ENCODE measurements at regions not wholly inside any gene's neighbourhood (a gene's known extent, or its start where the extent isn't known, plus 50 kb on each side); places are given as distances from the start of the nearest gene placed in this dataset.

- H3K9me3 ChIP-seq, result no peaks in the 10 kb centered on the region
- H3K4me1 ChIP-seq, result no peaks in the 10 kb centered on the region
- no peak overlapping the region for H3K4me3 ChIP-seq
- intact Hi-C loops (cut with DNase I), result no loop called here
- TF ChIP-seq POLR2AphosphoS5 (IDR thresholded peaks at IDR 0.05; ENCODE audit: insufficient read depth in 1 of 2, low read depth in 1 of 2), result no peak
- TF ChIP-seq, protein P1, sequence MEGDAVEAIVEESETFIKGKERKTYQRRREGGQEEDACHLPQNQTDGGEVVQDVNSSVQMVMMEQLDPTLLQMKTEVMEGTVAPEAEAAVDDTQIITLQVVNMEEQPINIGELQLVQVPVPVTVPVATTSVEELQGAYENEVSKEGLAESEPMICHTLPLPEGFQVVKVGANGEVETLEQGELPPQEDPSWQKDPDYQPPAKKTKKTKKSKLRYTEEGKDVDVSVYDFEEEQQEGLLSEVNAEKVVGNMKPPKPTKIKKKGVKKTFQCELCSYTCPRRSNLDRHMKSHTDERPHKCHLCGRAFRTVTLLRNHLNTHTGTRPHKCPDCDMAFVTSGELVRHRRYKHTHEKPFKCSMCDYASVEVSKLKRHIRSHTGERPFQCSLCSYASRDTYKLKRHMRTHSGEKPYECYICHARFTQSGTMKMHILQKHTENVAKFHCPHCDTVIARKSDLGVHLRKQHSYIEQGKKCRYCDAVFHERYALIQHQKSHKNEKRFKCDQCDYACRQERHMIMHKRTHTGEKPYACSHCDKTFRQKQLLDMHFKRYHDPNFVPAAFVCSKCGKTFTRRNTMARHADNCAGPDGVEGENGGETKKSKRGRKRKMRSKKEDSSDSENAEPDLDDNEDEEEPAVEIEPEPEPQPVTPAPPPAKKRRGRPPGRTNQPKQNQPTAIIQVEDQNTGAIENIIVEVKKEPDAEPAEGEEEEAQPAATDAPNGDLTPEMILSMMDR (IDR thresholded peaks at IDR 0.05), result no peak
- no peak for TF ChIP-seq POLR2A (IDR thresholded peaks at IDR 0.05)
- no peaks in the 10 kb centered on the region for H3K27me3 ChIP-seq
- H3K36me3 ChIP-seq, result no peaks in the 10 kb centered on the region
- no peak overlapping the region for H3K27ac ChIP-seq
- DNase-seq (ENCODE audit: extremely low spot score in 2 of 2), result no peak
Observed at GRCh38 chr18:10090668-10091067, 176.9 kb downstream of the VAPA start.

DNA sequence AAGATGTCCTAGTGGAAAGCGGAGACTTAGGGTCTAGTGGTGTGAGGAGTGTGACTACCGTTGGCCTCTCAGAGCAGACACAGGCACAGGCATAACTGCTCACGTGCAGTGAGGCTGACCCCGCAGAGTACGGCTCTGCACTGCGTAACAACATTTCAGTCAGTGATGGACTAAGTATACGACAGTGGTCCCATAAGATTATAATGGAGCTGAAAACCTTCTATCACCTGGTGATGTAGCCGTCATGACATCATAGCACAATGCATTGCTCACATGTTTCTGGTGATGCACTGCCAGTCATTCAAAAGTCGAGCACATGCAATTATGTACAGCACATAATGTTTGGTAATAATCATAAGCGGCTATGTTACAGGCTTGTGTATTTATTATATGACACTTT is 179.6 kb downstream of the VAPA start:
- no peak overlapping the region for H3K4me3 ChIP-seq
- no peaks in the 10 kb centered on the region for H3K36me3 ChIP-seq
- intact Hi-C loops (cut with DNase I), result no loop called here
- no peaks in the 10 kb centered on the region for H3K27me3 ChIP-seq
- DNase-seq (ENCODE audit: extremely low spot score in 2 of 2), result no peak
- H3K9me3 ChIP-seq, result no peaks in the 10 kb centered on the region
- TF ChIP-seq POLR2AphosphoS5 (IDR thresholded peaks at IDR 0.05; ENCODE audit: insufficient read depth in 1 of 2, low read depth in 1 of 2) (no peak), POLR2A (IDR thresholded peaks at IDR 0.05) (no peak)
- TF ChIP-seq, protein P1 (IDR thresholded peaks at IDR 0.05), result no peak
- no peak overlapping the region for H3K27ac ChIP-seq
- no peaks in the 10 kb centered on the region for H3K4me1 ChIP-seq

- no peak overlapping the region for H3K4me3 ChIP-seq
- DNase-seq (ENCODE audit: extremely low spot score in 2 of 2), result no peak
- H3K9me3 ChIP-seq, result no peaks in the 10 kb centered on the region
- no peak overlapping the region for H3K27ac ChIP-seq
- H3K4me1 ChIP-seq, result no peaks in the 10 kb centered on the region
- H3K36me3 ChIP-seq, result no peaks in the 10 kb centered on the region
- TF ChIP-seq POLR2AphosphoS5 (IDR thresholded peaks at IDR 0.05; ENCODE audit: insufficient read depth in 1 of 2, low read depth in 1 of 2) (no peak), POLR2A (IDR thresholded peaks at IDR 0.05) (no peak)
- TF ChIP-seq, protein P1 (IDR thresholded peaks at IDR 0.05), result no peak
- intact Hi-C loops (cut with DNase I), result no loop called here
- H3K27me3 ChIP-seq, result no peaks in the 10 kb centered on the region
Observed at GRCh38 chr18:10094154-10094553, 180.3 kb downstream of the VAPA start.

GRCh38 chr18:10094655-10095054 is 180.8 kb downstream of the VAPA start:
- H3K36me3 ChIP-seq, result no peaks in the 10 kb centered on the region
- H3K27me3 ChIP-seq, result no peaks in the 10 kb centered on the region
- H3K4me3 ChIP-seq, result no peak overlapping the region
- TF ChIP-seq, protein P1 (IDR thresholded peaks at IDR 0.05), result no peak
- TF ChIP-seq POLR2AphosphoS5 (IDR thresholded peaks at IDR 0.05; ENCODE audit: insufficient read depth in 1 of 2, low read depth in 1 of 2) (no peak), POLR2A (IDR thresholded peaks at IDR 0.05) (no peak)
- H3K27ac ChIP-seq, result no peak overlapping the region
- no peaks in the 10 kb centered on the region for H3K9me3 ChIP-seq
- DNase-seq (ENCODE audit: extremely low spot score in 2 of 2), result no peak
- no peaks in the 10 kb centered on the region for H3K4me1 ChIP-seq
- intact Hi-C loops (cut with DNase I), result no loop called here

DNA sequence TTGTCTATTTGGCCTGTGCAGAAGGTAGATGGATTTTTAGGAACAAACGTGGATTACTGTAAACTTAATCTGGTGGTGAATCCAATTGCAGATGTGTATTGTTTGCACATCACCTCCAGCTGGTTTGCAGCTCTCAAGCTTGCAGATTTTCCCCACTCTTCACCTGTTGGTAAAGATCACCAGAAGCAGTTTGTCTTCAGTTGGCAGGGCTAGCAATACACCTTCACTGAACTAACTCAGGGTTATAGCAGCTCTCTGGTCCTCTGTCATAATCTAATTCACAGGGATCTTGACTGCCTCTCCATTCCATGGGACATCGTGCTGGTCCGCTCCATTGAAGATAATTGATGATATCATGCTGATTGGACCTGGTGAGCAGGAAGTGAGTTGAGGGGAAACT is 181.5 kb downstream of the VAPA start:
- no peaks in the 10 kb centered on the region for H3K4me1 ChIP-seq
- no peak for TF ChIP-seq POLR2A (IDR thresholded peaks at IDR 0.05)
- TF ChIP-seq, protein P1 (IDR thresholded peaks at IDR 0.05), result no peak
- DNase-seq (ENCODE audit: extremely low spot score in 2 of 2), result peak in 1 of 2 donors; percentile 46
- intact Hi-C loops (cut with DNase I), result no loop called here
- H3K27me3 ChIP-seq, result no peaks in the 10 kb centered on the region
- H3K27ac ChIP-seq, result no peak overlapping the region
- no peaks in the 10 kb centered on the region for H3K9me3 ChIP-seq
- H3K4me3 ChIP-seq, result no peak overlapping the region
- no peaks in the 10 kb centered on the region for H3K36me3 ChIP-seq
